ENCODE measurements at regions not wholly inside any gene's neighbourhood (a gene's known extent, or its start where the extent isn't known, plus 50 kb on each side); places are given as distances from the start of the nearest gene placed in this dataset.

- TF ChIP-seq CTCF (IDR thresholded peaks at IDR 0.05) (no peak), POLR2A (IDR thresholded peaks at IDR 0.05) (no peak)
Measured at GRCh38 chr10:43983856-43984271, 335.2 kb upstream of the ZNF32 start.
